Small intestine (tissue), 7 donors: ENCODE measurements at regions not wholly inside any gene's neighbourhood (a gene's known extent, or its start where the extent isn't known, plus 50 kb on each side); places are given as distances from the start of the nearest gene placed in this dataset.
"Not testable (repeated sequence)": the region's sequence is repeated elsewhere in the genome, so short reads cannot be mapped to it uniquely, and the experiment has no call there.

Experiments
- DNase-seq, 2 donors: peaks; one replicate each; pipeline versions ENCODE4 v3.0.0 to v3.0.0-alpha.2; 2013
- FAIRE-seq: peaks from 2 replicates; lab custom pipeline; 2012; peaks lifted over from hg19 to GRCh38; lab: Jason Lieb, UNC
- H3K27ac ChIP-seq, 3 donors: one replicate each; pipeline ENCODE4 v1.5.1; 2013; ENCODE audit warnings: low read length in 2 of 3, mild to moderate bottlenecking in 2 of 3, control low read depth in 1 of 3, inconsistent platforms in 1 of 3, low read depth in 1 of 3, moderate library complexity in 1 of 3
- H3K27me3 ChIP-seq, 3 donors: one replicate each; pipeline ENCODE4 v1.6.1; 2013; ENCODE audit warnings: low read length in 3 of 3, inconsistent platforms in 1 of 3; ENCODE audit not compliant: control insufficient read depth in 3 of 3, insufficient read depth in 3 of 3
- H3K36me3 ChIP-seq, 3 donors: one replicate each; pipeline ENCODE4 v1.6.1; 2013; ENCODE audit warnings: low read length in 3 of 3, inconsistent platforms in 1 of 3, low read depth in 1 of 3, mild to moderate bottlenecking in 1 of 3, moderate library complexity in 1 of 3; ENCODE audit not compliant: control insufficient read depth in 3 of 3, insufficient read depth in 2 of 3
- H3K4me1 ChIP-seq, 3 donors: one replicate each; pipeline ENCODE4 v1.6.1; 2013; ENCODE audit warnings: low read length in 2 of 3, inconsistent platforms in 1 of 3, low read depth in 1 of 3, mild to moderate bottlenecking in 1 of 3, moderate library complexity in 1 of 3; ENCODE audit not compliant: control insufficient read depth in 3 of 3, insufficient read depth in 2 of 3
- H3K4me3 ChIP-seq, 3 donors: one replicate each; pipeline ENCODE4 v1.5.1; 2013; ENCODE audit warnings: low read length in 3 of 3, control low read depth in 1 of 3, inconsistent platforms in 1 of 3, low read depth in 1 of 3, mild to moderate bottlenecking in 1 of 3, moderate library complexity in 1 of 3
- H3K9me3 ChIP-seq, 2 donors: one replicate each; pipeline ENCODE4 v1.6.1; 2013; ENCODE audit warnings: low read depth in 1 of 2, low read length in 1 of 2; ENCODE audit not compliant: control insufficient read depth in 2 of 2, insufficient read depth in 1 of 2
- WGBS, 3 donors: extraction: QIAGEN DNeasy Blood & Tissue Kit; methylation state at CpG; one replicate each; pipeline ENCODE4 v1.1.7; 2013; 5-methylcytosine and 5-hydroxymethylcytosine counted together
- donor health status: healthy with polysubstance abuse.
- donor health status: control.
- donor health status: control.
- donor health status: Bipolar disorder and iron deficiency.
- donor health status: healthy.

GRCh38 chr5:89673019-89673418, 736.5 kb downstream of the CETN3 start:
- Histone ChIP-seq H3K4me1 (no peaks in the 10 kb centered on the region), H3K27me3 (no peaks in the 10 kb centered on the region), H3K4me3 (no peak overlapping the region), H3K36me3 (no peaks in the 10 kb centered on the region), H3K27ac (no peak overlapping the region), H3K9me3 (no peaks in the 10 kb centered on the region)
- DNase-seq (no peak), FAIRE-seq (no peak)
- WGBS, 3 donors, result 89 to 100% (median 94%) methylated on average over 1 of the region's 1 CpG

- no peaks in the 10 kb centered on the region for H3K27me3 ChIP-seq
- 66 to 87% (median 78%) methylated on average over 3 of the region's 3 CpGs for WGBS, 3 donors
- H3K4me3 ChIP-seq, result no peak overlapping the region
- H3K9me3 ChIP-seq, result peaks cover 0 to 2% of the 10 kb centered on the region in 2 donors
- DNase-seq (no peak), FAIRE-seq (no peak)
- no peak overlapping the region for H3K27ac ChIP-seq
- no peaks in the 10 kb centered on the region for H3K4me1 ChIP-seq
- no peaks in the 10 kb centered on the region for H3K36me3 ChIP-seq
Observed at GRCh38 chr5:89668821-89669220, 740.7 kb downstream of the CETN3 start.

- no peak for FAIRE-seq
- 76 to 79% (median 79%) methylated on average over 4 of the region's 4 CpGs for WGBS, 3 donors
Observed at GRCh38 chr5:89662499-89662898, 747.1 kb downstream of the CETN3 start.

GRCh38 chr5:89638871-89639270, 755.9 kb upstream of the MEF2C start:
- no peak overlapping the region for H3K27ac ChIP-seq
- no peak for DNase-seq
- no peaks in the 10 kb centered on the region for H3K36me3 ChIP-seq
- no peak for FAIRE-seq
- H3K4me1 ChIP-seq, result no peaks in the 10 kb centered on the region
- H3K4me3 ChIP-seq, result no peak overlapping the region
- peaks cover 0 to 15% of the 10 kb centered on the region in 2 donors for H3K9me3 ChIP-seq
- WGBS, 3 donors, result 78 to 92% (median 88%) methylated on average over 5 of the region's 5 CpGs
- H3K27me3 ChIP-seq, result no peaks in the 10 kb centered on the region

More at GRCh38 chr5:89662499-89662898, 747.1 kb downstream of the CETN3 start:
- Histone ChIP-seq H3K27me3 (no peaks in the 10 kb centered on the region), H3K27ac (no peak overlapping the region), H3K36me3 (no peaks in the 10 kb centered on the region), H3K9me3 (peaks cover 0 to 7% of the 10 kb centered on the region in 2 donors), H3K4me1 (no peaks in the 10 kb centered on the region), H3K4me3 (no peak overlapping the region)
- no peak for DNase-seq

GRCh38 chr5:89634176-89634575, 751.2 kb upstream of the MEF2C start:
- H3K27ac ChIP-seq, FAIRE-seq, H3K4me1 ChIP-seq, H3K27me3 ChIP-seq, DNase-seq, H3K36me3 ChIP-seq, H3K4me3 ChIP-seq: not testable (repeated sequence)
- H3K9me3 ChIP-seq, result peaks cover 0 to 13% of the 10 kb centered on the region in 2 donors
- WGBS, 3 donors, result 79 to 90% (median 89%) methylated on average over 2 to 3 of the region's 3 CpGs

GRCh38 chr5:89630064-89630463, 747.1 kb upstream of the MEF2C start:
- H3K4me1 ChIP-seq, H3K4me3 ChIP-seq, H3K36me3 ChIP-seq, H3K27me3 ChIP-seq, FAIRE-seq, H3K9me3 ChIP-seq, DNase-seq, H3K27ac ChIP-seq: not testable (repeated sequence)

GRCh38 chr5:89628876-89629635, 746.1 kb upstream of the MEF2C start:
- WGBS, 3 donors, result 80 to 86% (median 84%) methylated on average over 4 of the region's 4 CpGs

GRCh38 chr5:89615839-89616518, 733.0 kb upstream of the MEF2C start:
- Histone ChIP-seq H3K9me3 (peaks cover 0 to 2% of the 10 kb centered on the region in 2 donors), H3K4me1 (no peaks in the 10 kb centered on the region), H3K36me3 (no peaks in the 10 kb centered on the region), H3K27me3 (no peaks in the 10 kb centered on the region), H3K27ac (no peak overlapping the region), H3K4me3 (no peak overlapping the region)
- FAIRE-seq (no peak), DNase-seq (no peak)
- WGBS, 3 donors, result 29 to 54% (median 32%) methylated on average over 2 of the region's 2 CpGs

More at GRCh38 chr5:89628876-89629635, 746.1 kb upstream of the MEF2C start:
- H3K27ac ChIP-seq, result no peak overlapping the region
- H3K9me3 ChIP-seq, result no peaks in the 10 kb centered on the region
- FAIRE-seq (no peak), DNase-seq (no peak)
- no peaks in the 10 kb centered on the region for H3K36me3 ChIP-seq
- H3K4me3 ChIP-seq, result no peak overlapping the region
- H3K27me3 ChIP-seq, result no peaks in the 10 kb centered on the region
- no peaks in the 10 kb centered on the region for H3K4me1 ChIP-seq
